ENCODE measurements at regions not wholly inside any gene's neighbourhood (a gene's known extent, or its start where the extent isn't known, plus 50 kb on each side); places are given as distances from the start of the nearest gene placed in this dataset.

GRCh38 chr20:55714736-55715135, 290.6 kb downstream of the CBLN4 start:
- Mint-ChIP-seq H3K4me3 (no peak overlapping the region), H3K36me3 (ENCODE audit: low read depth) (no peaks in the 10 kb centered on the region), H3K27me3 (no peaks in the 10 kb centered on the region), H3K27ac (no peak overlapping the region), H3K9me3 (peaks cover 13% of the 10 kb centered on the region), H3K4me1 (no peaks in the 10 kb centered on the region)
- ChIA-PET CTCF (no interaction called here), POLR2A (no interaction called here)
- intact Hi-C loops (cut with micrococcal nuclease): no loop called here
- ATAC-seq (ENCODE audit: low read depth) (no peak), DNase-seq (no peak)
- no peak for TF ChIP-seq CTCF (IDR thresholded peaks at IDR 0.05)

- Mint-ChIP-seq H3K27me3 (no peaks in the 10 kb centered on the region), H3K4me1 (no peaks in the 10 kb centered on the region), H3K36me3 (ENCODE audit: low read depth) (no peaks in the 10 kb centered on the region), H3K9me3 (peaks cover 15% of the 10 kb centered on the region), H3K27ac (no peak overlapping the region), H3K4me3 (no peak overlapping the region)
- POLR2A ChIA-PET: no interaction called here
- no peak for TF ChIP-seq CTCF (IDR thresholded peaks at IDR 0.05)
- ATAC-seq (ENCODE audit: low read depth) (no peak), DNase-seq (no peak)
- intact Hi-C loops (cut with micrococcal nuclease): no loop called here
- CTCF ChIA-PET: no interaction called here
Measured at GRCh38 chr20:55714082-55714481, 291.2 kb downstream of the CBLN4 start.

- Mint-ChIP-seq H3K9me3 (peaks cover 2% of the 10 kb centered on the region), H3K27ac (no peak overlapping the region), H3K27me3 (no peaks in the 10 kb centered on the region), H3K4me3 (no peak overlapping the region), H3K36me3 (ENCODE audit: low read depth) (no peaks in the 10 kb centered on the region), H3K4me1 (no peaks in the 10 kb centered on the region)
- ATAC-seq (ENCODE audit: low read depth) (no peak), DNase-seq (no peak)
- TF ChIP-seq CTCF (IDR thresholded peaks at IDR 0.05): no peak
- intact Hi-C loops (cut with micrococcal nuclease): no loop called here
- ChIA-PET CTCF (no interaction called here), POLR2A (no interaction called here)
Measured at GRCh38 chr20:55704458-55704857, 300.9 kb downstream of the CBLN4 start.

- intact Hi-C loops (cut with micrococcal nuclease): no loop called here
- no peak for DNase-seq
- no peaks in the 10 kb centered on the region for H3K36me3 Mint-ChIP-seq (ENCODE audit: low read depth)
- H3K27me3 Mint-ChIP-seq: no peaks in the 10 kb centered on the region
- ATAC-seq (ENCODE audit: low read depth): no peak
- peaks cover 2% of the 10 kb centered on the region for H3K9me3 Mint-ChIP-seq
- H3K4me3 Mint-ChIP-seq: no peak overlapping the region
- H3K27ac Mint-ChIP-seq: no peak overlapping the region
- ChIA-PET CTCF (no interaction called here), POLR2A (no interaction called here)
- no peaks in the 10 kb centered on the region for H3K4me1 Mint-ChIP-seq
- no peak for TF ChIP-seq CTCF (IDR thresholded peaks at IDR 0.05)
Measured at GRCh38 chr20:55701467-55701866, 303.9 kb downstream of the CBLN4 start.

GRCh38 chr20:55696520-55696919, 308.8 kb downstream of the CBLN4 start:
- no peak for ATAC-seq (ENCODE audit: low read depth)
- DNase-seq: no peak
- POLR2A ChIA-PET: no interaction called here
- no peak for TF ChIP-seq CTCF (IDR thresholded peaks at IDR 0.05)
- H3K4me1 Mint-ChIP-seq: no peaks in the 10 kb centered on the region
- peaks cover 7% of the 10 kb centered on the region for H3K9me3 Mint-ChIP-seq
- H3K36me3 Mint-ChIP-seq (ENCODE audit: low read depth): no peaks in the 10 kb centered on the region
- CTCF ChIA-PET: no interaction called here
- intact Hi-C loops (cut with micrococcal nuclease): no loop called here
- no peak overlapping the region for H3K27ac Mint-ChIP-seq
- H3K4me3 Mint-ChIP-seq: no peak overlapping the region
- no peaks in the 10 kb centered on the region for H3K27me3 Mint-ChIP-seq

Measured in activated B cell treated with CpG ODN at 0.5 μM for 24 hours (primary cell).